SK-N-SH treated with all-trans-retinoic acid at 6 μM for 48 hours (cell line): ENCODE measurements at regions not wholly inside any gene's neighbourhood (a gene's known extent, or its start where the extent isn't known, plus 50 kb on each side); places are given as distances from the start of the nearest gene placed in this dataset.

Source experiments
- BACH2 ChIP-seq: fragments of 250-450 bp; sonication (Bioruptor Pico); IDR thresholded peaks from 2 replicates; pipeline ENCODE4 v1.9.0; 2021; ENCODE audit warnings: mild to moderate bottlenecking, borderline replicate concordance
- CSDC2 ChIP-seq: fragments of 250-450 bp; sonication (Bioruptor Pico); IDR thresholded peaks from 2 replicates; pipeline ENCODE4 v1.5.0; 2020; ENCODE audit warnings: mild to moderate bottlenecking, moderate library complexity
- ESRRG ChIP-seq: fragments of 250-450 bp; sonication (Bioruptor Pico); IDR thresholded peaks from 2 replicates; pipeline ENCODE4 v1.6.1; 2021; ENCODE audit warnings: mild to moderate bottlenecking
- GLIS3 ChIP-seq: fragments of 250-450 bp; sonication (Bioruptor Pico); IDR thresholded peaks from 2 replicates; pipeline ENCODE4 v1.5.0; 2020; ENCODE audit warnings: mild to moderate bottlenecking, moderate library complexity
- OSR1 ChIP-seq: fragments of 250-450 bp; sonication (Bioruptor Pico); IDR thresholded peaks from 2 replicates; pipeline ENCODE4 v1.8.0; 2022; ENCODE audit warnings: moderate library complexity, mild to moderate bottlenecking, inconsistent platforms
- RARB ChIP-seq: fragments of 250-450 bp; sonication (Bioruptor Pico); IDR thresholded peaks from 2 replicates; pipeline ENCODE4 v1.8.0; 2021; ENCODE audit warnings: mild to moderate bottlenecking, moderate library complexity
- SNAI2 ChIP-seq: fragments of 250-450 bp; sonication (Bioruptor Pico); IDR thresholded peaks from 2 replicates; pipeline ENCODE4 v1.5.0; 2020; ENCODE audit warnings: mild to moderate bottlenecking, moderate library complexity
- ZFP3 ChIP-seq: fragments of 250-450 bp; sonication (Bioruptor Pico); IDR thresholded peaks from 2 replicates; pipeline ENCODE4 v1.5.0; 2020; ENCODE audit warnings: mild to moderate bottlenecking, moderate library complexity
- ZFP30 ChIP-seq: fragments of 450-650 bp; formaldehyde crosslinking; IDR thresholded peaks from 2 replicates; pipeline ENCODE4 v1.5.0; 2022; ENCODE audit warnings: mild to moderate bottlenecking, moderate library complexity
- ZNF70 ChIP-seq: fragments of 450-650 bp; formaldehyde crosslinking; IDR thresholded peaks from 2 replicates; pipeline ENCODE4 v1.5.0; 2020; ENCODE audit warnings: mild to moderate bottlenecking, moderate library complexity
- ZNF8 ChIP-seq: fragments of 450-650 bp; formaldehyde crosslinking; IDR thresholded peaks from 2 replicates; pipeline ENCODE4 v1.5.0; 2020; ENCODE audit warnings: mild to moderate bottlenecking, moderate library complexity
- TF ChIP-seq, protein P1 (sequence below): fragments of 250-450 bp; sonication (Bioruptor Pico); IDR thresholded peaks from 2 replicates; pipeline ENCODE4 v1.8.0; 2020; ENCODE audit warnings: mild to moderate bottlenecking, moderate library complexity, borderline replicate concordance
- TF ChIP-seq, protein P2 (sequence below): fragments of 250-450 bp; sonication (Bioruptor Pico); IDR thresholded peaks from 2 replicates; pipeline ENCODE4 v1.5.1; 2021; ENCODE audit warnings: mild to moderate bottlenecking, moderate library complexity
- TF ChIP-seq, protein P3 (sequence below): fragments of 250-450 bp; sonication (Bioruptor Pico); IDR thresholded peaks from 2 replicates; pipeline ENCODE4 v1.5.1; 2020; ENCODE audit warnings: low read depth, mild to moderate bottlenecking, moderate library complexity

DNA sequence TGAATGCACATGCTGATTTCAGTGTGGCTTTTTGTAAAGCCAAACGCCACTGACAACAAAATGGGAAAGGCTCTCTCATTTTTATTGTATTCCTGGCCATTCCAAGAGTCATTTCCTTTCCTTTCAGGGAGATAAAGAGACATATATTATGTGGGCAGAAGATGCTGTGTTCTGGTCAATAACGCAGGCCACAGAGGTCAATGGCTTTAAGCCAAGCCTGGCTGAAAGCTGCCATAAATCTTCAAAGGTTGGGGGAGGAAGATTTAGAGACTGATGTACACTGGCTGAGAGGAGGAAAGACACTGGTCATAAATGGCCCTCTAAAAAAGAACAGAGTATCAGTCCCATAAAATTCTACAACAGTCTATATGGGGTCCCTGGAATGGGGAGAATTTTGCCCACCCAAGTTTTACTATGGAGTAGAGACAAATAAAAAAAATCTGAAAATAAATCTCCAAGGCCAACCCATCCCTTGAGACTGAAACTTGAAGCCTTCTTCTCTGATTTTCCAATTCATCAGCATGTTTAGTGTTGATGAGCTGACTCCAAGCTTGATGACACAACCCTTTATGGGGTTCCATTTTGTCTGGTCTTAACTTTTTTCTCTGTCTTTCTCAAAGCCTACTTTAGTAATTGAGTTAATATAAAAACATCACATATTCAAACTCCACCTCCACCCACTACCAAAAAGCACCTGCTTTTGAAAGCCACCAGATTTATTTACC lies 152.1 kb upstream of the SLC24A2 start:
- no peak for TF ChIP-seq ZNF70 (CRISPR knock-in tag)
- TF ChIP-seq RARB = no peak
- TF ChIP-seq, protein P1, sequence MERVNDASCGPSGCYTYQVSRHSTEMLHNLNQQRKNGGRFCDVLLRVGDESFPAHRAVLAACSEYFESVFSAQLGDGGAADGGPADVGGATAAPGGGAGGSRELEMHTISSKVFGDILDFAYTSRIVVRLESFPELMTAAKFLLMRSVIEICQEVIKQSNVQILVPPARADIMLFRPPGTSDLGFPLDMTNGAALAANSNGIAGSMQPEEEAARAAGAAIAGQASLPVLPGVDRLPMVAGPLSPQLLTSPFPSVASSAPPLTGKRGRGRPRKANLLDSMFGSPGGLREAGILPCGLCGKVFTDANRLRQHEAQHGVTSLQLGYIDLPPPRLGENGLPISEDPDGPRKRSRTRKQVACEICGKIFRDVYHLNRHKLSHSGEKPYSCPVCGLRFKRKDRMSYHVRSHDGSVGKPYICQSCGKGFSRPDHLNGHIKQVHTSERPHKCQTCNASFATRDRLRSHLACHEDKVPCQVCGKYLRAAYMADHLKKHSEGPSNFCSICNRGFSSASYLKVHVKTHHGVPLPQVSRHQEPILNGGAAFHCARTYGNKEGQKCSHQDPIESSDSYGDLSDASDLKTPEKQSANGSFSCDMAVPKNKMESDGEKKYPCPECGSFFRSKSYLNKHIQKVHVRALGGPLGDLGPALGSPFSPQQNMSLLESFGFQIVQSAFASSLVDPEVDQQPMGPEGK (CRISPR knock-in tag) = no peak
- no peak for TF ChIP-seq ESRRG (CRISPR knock-in tag)
- TF ChIP-seq ZFP3 (CRISPR knock-in tag) = no peak
- TF ChIP-seq SNAI2 (CRISPR knock-in tag) = no peak
- no peak for TF ChIP-seq OSR1
- no peak for TF ChIP-seq BACH2 (CRISPR knock-in tag)
- no peak for TF ChIP-seq GLIS3
- no peak for TF ChIP-seq ZFP30 (CRISPR knock-in tag)
- TF ChIP-seq, protein P2, sequence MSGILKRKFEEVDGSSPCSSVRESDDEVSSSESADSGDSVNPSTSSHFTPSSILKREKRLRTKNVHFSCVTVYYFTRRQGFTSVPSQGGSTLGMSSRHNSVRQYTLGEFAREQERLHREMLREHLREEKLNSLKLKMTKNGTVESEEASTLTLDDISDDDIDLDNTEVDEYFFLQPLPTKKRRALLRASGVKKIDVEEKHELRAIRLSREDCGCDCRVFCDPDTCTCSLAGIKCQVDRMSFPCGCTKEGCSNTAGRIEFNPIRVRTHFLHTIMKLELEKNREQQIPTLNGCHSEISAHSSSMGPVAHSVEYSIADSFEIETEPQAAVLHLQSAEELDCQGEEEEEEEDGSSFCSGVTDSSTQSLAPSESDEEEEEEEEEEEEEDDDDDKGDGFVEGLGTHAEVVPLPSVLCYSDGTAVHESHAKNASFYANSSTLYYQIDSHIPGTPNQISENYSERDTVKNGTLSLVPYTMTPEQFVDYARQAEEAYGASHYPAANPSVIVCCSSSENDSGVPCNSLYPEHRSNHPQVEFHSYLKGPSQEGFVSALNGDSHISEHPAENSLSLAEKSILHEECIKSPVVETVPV (CRISPR knock-in tag) = no peak
- TF ChIP-seq CSDC2 (CRISPR knock-in tag) = no peak
- TF ChIP-seq ZNF8 (CRISPR knock-in tag) = no peak
- TF ChIP-seq, protein P3, sequence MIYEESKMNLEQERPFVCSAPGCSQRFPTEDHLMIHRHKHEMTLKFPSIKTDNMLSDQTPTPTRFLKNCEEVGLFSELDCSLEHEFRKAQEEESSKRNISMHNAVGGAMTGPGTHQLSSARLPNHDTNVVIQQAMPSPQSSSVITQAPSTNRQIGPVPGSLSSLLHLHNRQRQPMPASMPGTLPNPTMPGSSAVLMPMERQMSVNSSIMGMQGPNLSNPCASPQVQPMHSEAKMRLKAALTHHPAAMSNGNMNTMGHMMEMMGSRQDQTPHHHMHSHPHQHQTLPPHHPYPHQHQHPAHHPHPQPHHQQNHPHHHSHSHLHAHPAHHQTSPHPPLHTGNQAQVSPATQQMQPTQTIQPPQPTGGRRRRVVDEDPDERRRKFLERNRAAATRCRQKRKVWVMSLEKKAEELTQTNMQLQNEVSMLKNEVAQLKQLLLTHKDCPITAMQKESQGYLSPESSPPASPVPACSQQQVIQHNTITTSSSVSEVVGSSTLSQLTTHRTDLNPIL (CRISPR knock-in tag) = no peak
